Cardiac muscle cell (in vitro differentiated cells and primary cell): ENCODE measurements at regions not wholly inside any gene's neighbourhood (a gene's known extent, or its start where the extent isn't known, plus 50 kb on each side); places are given as distances from the start of the nearest gene placed in this dataset.

Experiments
- DNase-seq, 2 donors: peaks; one replicate each; pipeline versions ENCODE4 v3.0.0 to v3.0.0-alpha.2; 2010 to 2017; ENCODE audit warnings: low read depth in 1 of 2, low spot score in 1 of 2
- H3K27ac ChIP-seq: fragments of 200-600 bp; sonication (generic); 2 replicates; pipeline ENCODE4 v1.5.1; 2016
- H3K27me3 ChIP-seq: fragments of 200-600 bp; sonication (generic); 2 replicates; pipeline ENCODE4 v1.6.0; 2016; ENCODE audit warnings: control low read depth
- H3K36me3 ChIP-seq: fragments of 200-600 bp; sonication (generic); 2 replicates; pipeline ENCODE4 v1.5.1; 2016; ENCODE audit warnings: control low read depth
- H3K4me1 ChIP-seq: fragments of 200-600 bp; sonication (generic); 2 replicates; pipeline ENCODE4 v1.8.1; 2017; ENCODE audit warnings: low read depth, mild to moderate bottlenecking, mixed run types
- H3K4me3 ChIP-seq: fragments of 200-600 bp; sonication (generic); 2 replicates; pipeline ENCODE4 v1.5.1; 2016; ENCODE audit warnings: mild to moderate bottlenecking
- H3K9me3 ChIP-seq: fragments of 200-600 bp; sonication (generic); 2 replicates; pipeline ENCODE4 v1.5.1; 2017; ENCODE audit warnings: low read depth, mild to moderate bottlenecking, control low read depth
- TF ChIP-seq, protein P1 (sequence below): IDR thresholded peaks from 2 replicates; pipeline ENCODE4 v1.5.1; 2012; ENCODE audit warnings: low read depth, mild to moderate bottlenecking, low read length

- H3K27me3 ChIP-seq: peaks cover 3% of the 10 kb centered on the region
- H3K27ac ChIP-seq: no peak overlapping the region
Observed at GRCh38 chr15:70323111-70323851, 225.6 kb upstream of the TLE3 start.

GRCh38 chr15:70322051-70322668, 224.4 kb upstream of the TLE3 start:
- Histone ChIP-seq H3K27me3 (peaks cover 3% of the 10 kb centered on the region), H3K27ac (no peak overlapping the region), H3K36me3 (no peaks in the 10 kb centered on the region), H3K4me1 (no peaks in the 10 kb centered on the region), H3K4me3 (no peak overlapping the region), H3K9me3 (no peaks in the 10 kb centered on the region)
- TF ChIP-seq, protein P1, sequence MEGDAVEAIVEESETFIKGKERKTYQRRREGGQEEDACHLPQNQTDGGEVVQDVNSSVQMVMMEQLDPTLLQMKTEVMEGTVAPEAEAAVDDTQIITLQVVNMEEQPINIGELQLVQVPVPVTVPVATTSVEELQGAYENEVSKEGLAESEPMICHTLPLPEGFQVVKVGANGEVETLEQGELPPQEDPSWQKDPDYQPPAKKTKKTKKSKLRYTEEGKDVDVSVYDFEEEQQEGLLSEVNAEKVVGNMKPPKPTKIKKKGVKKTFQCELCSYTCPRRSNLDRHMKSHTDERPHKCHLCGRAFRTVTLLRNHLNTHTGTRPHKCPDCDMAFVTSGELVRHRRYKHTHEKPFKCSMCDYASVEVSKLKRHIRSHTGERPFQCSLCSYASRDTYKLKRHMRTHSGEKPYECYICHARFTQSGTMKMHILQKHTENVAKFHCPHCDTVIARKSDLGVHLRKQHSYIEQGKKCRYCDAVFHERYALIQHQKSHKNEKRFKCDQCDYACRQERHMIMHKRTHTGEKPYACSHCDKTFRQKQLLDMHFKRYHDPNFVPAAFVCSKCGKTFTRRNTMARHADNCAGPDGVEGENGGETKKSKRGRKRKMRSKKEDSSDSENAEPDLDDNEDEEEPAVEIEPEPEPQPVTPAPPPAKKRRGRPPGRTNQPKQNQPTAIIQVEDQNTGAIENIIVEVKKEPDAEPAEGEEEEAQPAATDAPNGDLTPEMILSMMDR: no peak
- no peak for DNase-seq

More at GRCh38 chr15:70323111-70323851, 225.6 kb upstream of the TLE3 start:
- TF ChIP-seq, protein P1: peak; percentile 7
- Histone ChIP-seq H3K4me3 (no peak overlapping the region), H3K36me3 (no peaks in the 10 kb centered on the region), H3K4me1 (no peaks in the 10 kb centered on the region), H3K9me3 (no peaks in the 10 kb centered on the region)
- peak in 1 of 2 donors; percentile 79 for DNase-seq

DNA sequence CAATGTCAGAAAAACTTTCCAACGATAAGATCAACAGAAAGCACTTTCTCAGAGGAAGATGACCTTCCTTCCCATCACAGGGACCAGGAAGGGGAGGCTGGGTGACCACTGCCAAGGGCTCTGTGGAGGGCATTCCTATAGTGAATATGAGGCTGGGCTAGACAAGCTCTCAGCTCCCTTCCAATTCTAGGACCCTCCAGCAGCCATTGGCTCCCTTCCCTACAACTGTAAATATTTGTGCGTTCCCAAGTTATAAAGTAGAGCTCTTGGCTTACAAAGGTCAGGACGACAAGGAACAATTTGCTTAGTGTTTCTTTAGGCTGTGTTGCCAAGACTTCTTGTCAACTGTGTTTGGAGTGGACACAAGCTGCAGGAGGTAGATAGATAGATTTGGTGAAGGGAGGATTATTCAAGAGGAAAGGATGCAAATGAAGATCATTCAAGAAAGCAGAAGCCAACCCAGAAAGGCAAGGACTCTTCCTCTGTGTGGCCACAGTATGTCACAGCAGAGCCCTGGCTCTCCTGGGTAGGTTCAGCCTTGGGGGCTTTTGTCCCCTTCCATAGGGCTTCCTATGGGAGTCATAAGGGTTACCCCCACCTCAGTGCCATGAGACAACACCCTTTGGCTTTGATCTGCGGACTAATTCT, 223.6 kb upstream of the TLE3 start:
- Histone ChIP-seq H3K36me3 (no peaks in the 10 kb centered on the region), H3K9me3 (no peaks in the 10 kb centered on the region), H3K4me3 (no peak overlapping the region), H3K27me3 (peaks cover 3% of the 10 kb centered on the region), H3K27ac (no peak overlapping the region), H3K4me1 (no peaks in the 10 kb centered on the region)
- no peak for DNase-seq
- TF ChIP-seq, protein P1: no peak

DNA sequence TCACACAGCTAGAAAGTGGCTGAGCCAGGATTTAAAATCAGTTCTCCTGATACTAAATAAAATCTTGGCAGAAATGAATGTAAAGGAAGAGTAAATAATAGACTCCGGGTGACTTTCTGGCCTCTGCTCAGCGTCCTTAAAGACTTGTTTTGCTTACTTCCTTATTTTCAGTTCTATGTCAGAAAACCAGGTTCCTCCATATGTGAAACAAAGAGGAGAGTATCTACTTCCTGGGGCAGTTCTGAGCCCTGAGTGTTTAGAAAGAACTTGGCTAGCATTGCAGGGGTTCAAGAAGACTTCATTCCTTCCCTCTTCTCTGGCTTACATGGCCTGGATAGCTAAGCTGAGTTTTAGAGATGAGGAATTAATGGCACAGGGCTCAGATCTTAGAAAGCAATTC, 222.8 kb upstream of the TLE3 start:
- Histone ChIP-seq H3K4me1 (no peaks in the 10 kb centered on the region), H3K27ac (no peak overlapping the region), H3K36me3 (no peaks in the 10 kb centered on the region), H3K27me3 (no peaks in the 10 kb centered on the region), H3K4me3 (no peak overlapping the region), H3K9me3 (no peaks in the 10 kb centered on the region)
- no peak for DNase-seq
- TF ChIP-seq, protein P1: no peak

- no peak for DNase-seq
- H3K9me3 ChIP-seq: no peaks in the 10 kb centered on the region
- H3K36me3 ChIP-seq: no peaks in the 10 kb centered on the region
- no peaks in the 10 kb centered on the region for H3K4me1 ChIP-seq
- H3K4me3 ChIP-seq: no peak overlapping the region
- TF ChIP-seq, protein P1: no peak
- no peak overlapping the region for H3K27ac ChIP-seq
- H3K27me3 ChIP-seq: no peaks in the 10 kb centered on the region
Observed at GRCh38 chr15:70320077-70320476, 222.4 kb upstream of the TLE3 start.
